HepG2 (cell line): ENCODE measurements at regions not wholly inside any gene's neighbourhood (a gene's known extent, or its start where the extent isn't known, plus 50 kb on each side); places are given as distances from the start of the nearest gene placed in this dataset.

Source experiments
- ATAC-seq: fragments of 200-7000 bp; cut with Tn5 transposase; 3 replicates; pipeline ENCODE4 v1.9.1; 2020; ENCODE audit warnings: mild to moderate bottlenecking, moderate library complexity
- BruUV-seq: library from RNA; stranded (reverse); fragments of 400-500 nt; replicated peaks from 2 replicates; lab custom pipeline; 2021; lab: Mats Ljungman, UMichigan
- CTCF ChIA-PET: fragments of 300-600 bp; formaldehyde crosslinking; extraction: SDS; loops from one replicate; lab custom pipeline; 2021; ENCODE audit warnings: low total read pairs, inconsistent platforms, low intra/inter-chr PET ratio; lab: Yijun Ruan, JAX
- POLR2A ChIA-PET: fragments of 350-600 bp; sonication (Branson Sonifier 250); formaldehyde crosslinking; loops from one replicate; lab custom pipeline; 2020; ENCODE audit warnings: antibody characterized with exemption, inconsistent platforms; lab: Yijun Ruan, JAX
- DNase-seq: peaks from one replicate; pipeline ENCODE4 v3.0.0-alpha.2; 2015; ENCODE audit warnings: low spot score
- FAIRE-seq: peaks from 3 replicates; lab custom pipeline; 2011; peaks lifted over from hg19 to GRCh38; lab: Jason Lieb, UNC
- H2AFZ ChIP-seq: one replicate; pipeline ENCODE4 v1.6.1; 2011; ENCODE audit warnings: low read length, inconsistent platforms
- H3K27ac ChIP-seq: fragments of 300-600 bp; 3 replicates; pipeline ENCODE4 v1.8.0; 2011; ENCODE audit warnings: mixed run types, mild to moderate bottlenecking, mixed read lengths, low read length, inconsistent platforms; ENCODE audit not compliant: insufficient read depth; ENCODE audit errors: extremely low read length
- H3K27me3 ChIP-seq, 2 experiments: fragments of 200-600 bp in 1 of 2; 2 replicates in 1 of 2; 3 replicates in 1 of 2; pipeline versions ENCODE4 v1.6.0 to v1.8.0; 2011; ENCODE audit warnings: low read length in 2 of 2, mild to moderate bottlenecking in 2 of 2, moderate library complexity in 2 of 2, inconsistent platforms in 1 of 2; ENCODE audit not compliant: insufficient read depth in 2 of 2, control insufficient read depth in 1 of 2
- H3K36me3 ChIP-seq, 2 experiments: fragments of 200-600 bp in 1 of 2; replicated peaks in 1 of 2; 2 replicates in 1 of 2; 3 replicates in 1 of 2; pipeline versions ENCODE4 v1.5.1 to v1.8.0; 2011; ENCODE audit warnings: low read length in 2 of 2, inconsistent platforms in 1 of 2; ENCODE audit not compliant: insufficient read depth in 2 of 2, control insufficient read depth in 1 of 2
- H3K4me1 ChIP-seq: 2 replicates; pipeline ENCODE4 v1.5.1; 2012; ENCODE audit warnings: low read length, inconsistent platforms; ENCODE audit not compliant: insufficient read depth
- H3K4me2 ChIP-seq: 2 replicates; pipeline ENCODE4 v1.6.0; 2011; ENCODE audit warnings: low read depth, low read length, inconsistent platforms
- H3K4me3 ChIP-seq, 3 experiments: fragments of 200-600 bp in 1 of 3; sonication (generic), shearing (Covaris generic) in 1 of 3; replicated peaks in 1 of 3; 2 replicates each; pipeline ENCODE4 v1.5.1; 2011 to 2016; ENCODE audit warnings: low read length in 3 of 3, inconsistent platforms in 2 of 3, low read depth in 2 of 3, mild to moderate bottlenecking in 2 of 3, control low read depth in 1 of 3, mixed read lengths in 1 of 3; ENCODE audit not compliant: insufficient read depth in 1 of 3
- H3K79me2 ChIP-seq: one replicate; pipeline ENCODE4 v1.6.1; 2011; ENCODE audit warnings: low read length, inconsistent platforms; ENCODE audit not compliant: insufficient read depth
- H3K9ac ChIP-seq: 2 replicates; pipeline ENCODE4 v1.6.0; 2011; ENCODE audit warnings: mild to moderate bottlenecking, low read depth, low read length, inconsistent platforms; ENCODE audit not compliant: insufficient read depth
- H3K9me3 ChIP-seq: 2 replicates; pipeline ENCODE4 v1.5.1; 2012; ENCODE audit warnings: mild to moderate bottlenecking, low read length
- H4K20me1 ChIP-seq: 2 replicates; pipeline ENCODE4 v1.6.0; 2011; ENCODE audit warnings: inconsistent platforms, mild to moderate bottlenecking, low read length, moderate library complexity; ENCODE audit not compliant: insufficient read depth
- GTF2F1 ChIP-seq: fragments of 150-350 bp; IDR thresholded peaks from 2 replicates; pipeline ENCODE4 v1.6.1; 2014; ENCODE audit warnings: low read length
- IKZF4 ChIP-seq: sonication (generic); formaldehyde crosslinking; IDR thresholded peaks from 2 replicates; pipeline ENCODE4 v1.5.1; 2020; ENCODE audit warnings: borderline replicate concordance, mild to moderate bottlenecking, low read depth, missing genetic modification reagents; ENCODE audit errors: not compliant biosample characterization
- MAFK ChIP-seq, 2 experiments: IDR thresholded peaks in 1 of 2; conservative IDR thresholded peaks in 1 of 2; 2 replicates each; pipeline ENCODE4 v1.6.1; 2011; ENCODE audit warnings: improper control_type of control experiment in 2 of 2, low read length in 2 of 2
- MED8 ChIP-seq: sonication (generic); formaldehyde crosslinking; IDR thresholded peaks from 2 replicates; pipeline ENCODE4 v1.8.1; 2023; ENCODE audit warnings: mild to moderate bottlenecking, missing genetic modification reagents; ENCODE audit not compliant: insufficient replicate concordance
- MLLT10 ChIP-seq: sonication (generic); formaldehyde crosslinking; IDR thresholded peaks from 2 replicates; pipeline ENCODE4 v1.4.0; 2020; ENCODE audit warnings: missing genetic modification reagents
- NFIB ChIP-seq: sonication (generic); formaldehyde crosslinking; IDR thresholded peaks from 2 replicates; pipeline ENCODE4 v1.9.0; 2021; ENCODE audit warnings: missing genetic modification reagents, mild to moderate bottlenecking, borderline replicate concordance
- NFIC ChIP-seq: IDR thresholded peaks from 2 replicates; pipeline ENCODE4 v1.6.1; 2012; ENCODE audit warnings: mild to moderate bottlenecking, low read length, inconsistent platforms
- NFRKB ChIP-seq: fragments of 450-650 bp; IDR thresholded peaks from 2 replicates; pipeline ENCODE4 v1.6.1; 2017
- ZFP41 ChIP-seq: sonication (generic); formaldehyde crosslinking; IDR thresholded peaks from 2 replicates; pipeline ENCODE4 v1.4.0; 2020; ENCODE audit warnings: mild to moderate bottlenecking, missing genetic modification reagents, borderline replicate concordance
- ZNF124 ChIP-seq: sonication (generic); formaldehyde crosslinking; IDR thresholded peaks from 2 replicates; pipeline ENCODE4 v1.4.0; 2020; ENCODE audit warnings: missing genetic modification reagents
- ZNF451 ChIP-seq: sonication (generic); formaldehyde crosslinking; IDR thresholded peaks from 2 replicates; pipeline ENCODE4 v1.5.0; 2020; ENCODE audit warnings: mild to moderate bottlenecking, missing genetic modification reagents
- ZNF660 ChIP-seq: sonication (generic); formaldehyde crosslinking; IDR thresholded peaks from 2 replicates; pipeline ENCODE4 v1.5.1; 2020; ENCODE audit warnings: mild to moderate bottlenecking, low read depth, missing genetic modification reagents, borderline replicate concordance
- ZNF747 ChIP-seq: sonication (generic); formaldehyde crosslinking; IDR thresholded peaks from 2 replicates; pipeline ENCODE4 v1.8.1; 2023; ENCODE audit warnings: missing genetic modification reagents, mild to moderate bottlenecking, borderline replicate concordance
- WGBS: methylation state at CpG from one replicate; pipeline ENCODE4 v1.1.6; 2017; ENCODE audit warnings: low lambda C conversion rate; 5-methylcytosine and 5-hydroxymethylcytosine counted together
- in situ Hi-C: cut with HindIII; loops from 2 replicates; pipeline ENCODE4 v1.10.0; 2017; ENCODE audit warnings: low pct_unique_long_range_greater_than_20kb; ENCODE audit not compliant: extremely low pct_ligation_motif_present
- intact Hi-C: fragments of 100-400 bp; cut with micrococcal nuclease; formaldehyde crosslinking; loops from one replicate; pipeline ENCODE4 v1.10.0; 2022; ENCODE audit not compliant: unreplicated experiment
- TF ChIP-seq, protein P1 (sequence below): sonication (generic); formaldehyde crosslinking; IDR thresholded peaks from 2 replicates; pipeline ENCODE4 v1.4.0; 2020; ENCODE audit warnings: missing genetic modification reagents, borderline replicate concordance
- TF ChIP-seq, protein P2 (sequence below): sonication (generic); formaldehyde crosslinking; IDR thresholded peaks from 2 replicates; pipeline ENCODE4 v1.5.0; 2020; ENCODE audit warnings: mild to moderate bottlenecking, missing genetic modification reagents
- TF ChIP-seq, protein P3 (sequence below): sonication (generic); formaldehyde crosslinking; IDR thresholded peaks from 2 replicates; pipeline ENCODE4 v1.8.1; 2022; ENCODE audit warnings: mild to moderate bottlenecking, missing genetic modification reagents
- TF ChIP-seq, protein P4 (sequence below): sonication (generic); formaldehyde crosslinking; IDR thresholded peaks from 2 replicates; pipeline ENCODE4 v1.9.0; 2021; ENCODE audit warnings: missing genetic modification reagents, mild to moderate bottlenecking, borderline replicate concordance

DNA sequence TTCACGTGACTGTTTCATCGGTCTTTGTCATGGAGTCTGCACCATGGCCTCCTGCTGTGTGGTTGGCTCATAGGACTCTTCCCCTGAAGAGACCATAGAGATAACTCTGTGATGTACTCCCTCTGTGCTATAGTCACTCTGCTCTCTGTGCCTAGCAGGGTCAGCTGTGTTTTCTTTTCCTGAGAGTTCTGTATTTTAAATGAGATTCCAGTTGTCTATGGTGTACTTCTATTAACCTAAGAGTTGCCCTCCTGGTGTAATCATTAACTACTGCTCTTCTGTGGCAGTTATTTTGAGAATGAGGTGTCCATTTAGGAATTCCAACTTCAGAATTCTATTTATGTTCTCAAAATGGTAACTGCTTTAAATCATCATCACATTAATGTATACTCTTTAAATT is 114.5 kb upstream of the ARPP21 start (continued):
- TF ChIP-seq GTF2F1 (no peak), IKZF4 (CRISPR knock-in tag) (no peak), NFIC (no peak), ZNF451 (CRISPR knock-in tag) (no peak), ZNF124 (CRISPR knock-in tag) (no peak)
- TF ChIP-seq, protein P1, sequence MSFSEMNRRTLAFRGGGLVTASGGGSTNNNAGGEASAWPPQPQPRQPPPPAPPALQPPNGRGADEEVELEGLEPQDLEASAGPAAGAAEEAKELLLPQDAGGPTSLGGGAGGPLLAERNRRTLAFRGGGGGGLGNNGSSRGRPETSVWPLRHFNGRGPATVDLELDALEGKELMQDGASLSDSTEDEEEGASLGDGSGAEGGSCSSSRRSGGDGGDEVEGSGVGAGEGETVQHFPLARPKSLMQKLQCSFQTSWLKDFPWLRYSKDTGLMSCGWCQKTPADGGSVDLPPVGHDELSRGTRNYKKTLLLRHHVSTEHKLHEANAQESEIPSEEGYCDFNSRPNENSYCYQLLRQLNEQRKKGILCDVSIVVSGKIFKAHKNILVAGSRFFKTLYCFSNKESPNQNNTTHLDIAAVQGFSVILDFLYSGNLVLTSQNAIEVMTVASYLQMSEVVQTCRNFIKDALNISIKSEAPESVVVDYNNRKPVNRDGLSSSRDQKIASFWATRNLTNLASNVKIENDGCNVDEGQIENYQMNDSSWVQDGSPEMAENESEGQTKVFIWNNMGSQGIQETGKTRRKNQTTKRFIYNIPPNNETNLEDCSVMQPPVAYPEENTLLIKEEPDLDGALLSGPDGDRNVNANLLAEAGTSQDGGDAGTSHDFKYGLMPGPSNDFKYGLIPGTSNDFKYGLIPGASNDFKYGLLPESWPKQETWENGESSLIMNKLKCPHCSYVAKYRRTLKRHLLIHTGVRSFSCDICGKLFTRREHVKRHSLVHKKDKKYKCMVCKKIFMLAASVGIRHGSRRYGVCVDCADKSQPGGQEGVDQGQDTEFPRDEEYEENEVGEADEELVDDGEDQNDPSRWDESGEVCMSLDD (CRISPR knock-in tag), result no peak
- TF ChIP-seq, protein P2, sequence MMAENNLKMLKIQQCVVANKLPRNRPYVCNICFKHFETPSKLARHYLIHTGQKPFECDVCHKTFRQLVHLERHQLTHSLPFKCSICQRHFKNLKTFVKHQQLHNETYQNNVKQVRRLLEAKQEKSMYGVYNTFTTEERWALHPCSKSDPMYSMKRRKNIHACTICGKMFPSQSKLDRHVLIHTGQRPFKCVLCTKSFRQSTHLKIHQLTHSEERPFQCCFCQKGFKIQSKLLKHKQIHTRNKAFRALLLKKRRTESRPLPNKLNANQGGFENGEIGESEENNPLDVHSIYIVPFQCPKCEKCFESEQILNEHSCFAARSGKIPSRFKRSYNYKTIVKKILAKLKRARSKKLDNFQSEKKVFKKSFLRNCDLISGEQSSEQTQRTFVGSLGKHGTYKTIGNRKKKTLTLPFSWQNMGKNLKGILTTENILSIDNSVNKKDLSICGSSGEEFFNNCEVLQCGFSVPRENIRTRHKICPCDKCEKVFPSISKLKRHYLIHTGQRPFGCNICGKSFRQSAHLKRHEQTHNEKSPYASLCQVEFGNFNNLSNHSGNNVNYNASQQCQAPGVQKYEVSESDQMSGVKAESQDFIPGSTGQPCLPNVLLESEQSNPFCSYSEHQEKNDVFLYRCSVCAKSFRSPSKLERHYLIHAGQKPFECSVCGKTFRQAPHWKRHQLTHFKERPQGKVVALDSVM (CRISPR knock-in tag), result no peak

DNA sequence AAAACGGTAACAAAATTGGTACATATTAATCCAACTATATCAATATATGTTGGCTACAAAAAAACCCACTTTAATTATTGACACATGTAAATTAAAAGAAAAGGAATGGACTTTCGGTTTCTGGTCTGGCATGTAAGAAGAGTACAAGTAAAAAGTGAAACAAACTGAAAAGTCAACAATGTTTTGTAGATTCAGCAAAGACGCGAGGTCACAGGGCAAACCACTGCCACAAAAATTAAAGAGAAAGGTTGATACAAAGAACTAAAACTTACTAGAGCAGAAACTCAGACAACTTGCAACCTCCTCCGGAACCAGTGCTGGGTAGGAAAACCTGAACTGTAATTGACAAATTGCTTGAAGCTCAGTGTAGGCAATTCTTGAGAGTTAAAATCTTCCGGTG is 110.6 kb upstream of the ARPP21 start:
- no peak overlapping the region for H3K9ac ChIP-seq
- H3K9me3 ChIP-seq, result no peaks in the 10 kb centered on the region
- no peak overlapping the region for H2AFZ ChIP-seq
- CTCF ChIA-PET, result no interaction called here
- H4K20me1 ChIP-seq, result no peaks in the 10 kb centered on the region
- peak; percentile 35 for DNase-seq
- H3K79me2 ChIP-seq, result no peaks in the 10 kb centered on the region
- in situ Hi-C loops, result no loop called here
- intact Hi-C loops, result no loop called here
- H3K27me3 ChIP-seq, result no peaks in the 10 kb centered on the region; a peak in 1 of 5 replicates
- peak overlapping the region; percentile 53 for H3K4me2 ChIP-seq
- no peak overlapping the region for H3K27ac ChIP-seq
- FAIRE-seq, result no peak
- POLR2A ChIA-PET, result no interaction called here
- peak; percentile 62 for ATAC-seq
- peaks cover 23% of the 10 kb centered on the region for H3K4me1 ChIP-seq
- no peaks in the 10 kb centered on the region for H3K36me3 ChIP-seq
- BruUV-seq, result no TSS peak
- peak overlapping the region in 1 of 3 experiments; percentile 9; a peak in 1 of 6 replicates for H3K4me3 ChIP-seq
- WGBS, result 2% methylated on average over 6 of the region's 6 CpGs
- TF ChIP-seq NFIB (CRISPR knock-in tag), result no peak
- no peak for TF ChIP-seq MLLT10 (CRISPR knock-in tag)
- TF ChIP-seq, protein P3, sequence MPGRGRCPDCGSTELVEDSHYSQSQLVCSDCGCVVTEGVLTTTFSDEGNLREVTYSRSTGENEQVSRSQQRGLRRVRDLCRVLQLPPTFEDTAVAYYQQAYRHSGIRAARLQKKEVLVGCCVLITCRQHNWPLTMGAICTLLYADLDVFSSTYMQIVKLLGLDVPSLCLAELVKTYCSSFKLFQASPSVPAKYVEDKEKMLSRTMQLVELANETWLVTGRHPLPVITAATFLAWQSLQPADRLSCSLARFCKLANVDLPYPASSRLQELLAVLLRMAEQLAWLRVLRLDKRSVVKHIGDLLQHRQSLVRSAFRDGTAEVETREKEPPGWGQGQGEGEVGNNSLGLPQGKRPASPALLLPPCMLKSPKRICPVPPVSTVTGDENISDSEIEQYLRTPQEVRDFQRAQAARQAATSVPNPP (CRISPR knock-in tag), result no peak
- peak in 1 of 2 experiments; percentile 42; a peak in 2 of 4 replicates for TF ChIP-seq MAFK (conservative IDR thresholded peaks at IDR 0.05 in 1 of 2, IDR thresholded peaks at IDR 0.05 in 1 of 2; ENCODE audit: low read length in 2 of 2)
- TF ChIP-seq ZNF747 (CRISPR knock-in tag), result no peak
- TF ChIP-seq, protein P4, sequence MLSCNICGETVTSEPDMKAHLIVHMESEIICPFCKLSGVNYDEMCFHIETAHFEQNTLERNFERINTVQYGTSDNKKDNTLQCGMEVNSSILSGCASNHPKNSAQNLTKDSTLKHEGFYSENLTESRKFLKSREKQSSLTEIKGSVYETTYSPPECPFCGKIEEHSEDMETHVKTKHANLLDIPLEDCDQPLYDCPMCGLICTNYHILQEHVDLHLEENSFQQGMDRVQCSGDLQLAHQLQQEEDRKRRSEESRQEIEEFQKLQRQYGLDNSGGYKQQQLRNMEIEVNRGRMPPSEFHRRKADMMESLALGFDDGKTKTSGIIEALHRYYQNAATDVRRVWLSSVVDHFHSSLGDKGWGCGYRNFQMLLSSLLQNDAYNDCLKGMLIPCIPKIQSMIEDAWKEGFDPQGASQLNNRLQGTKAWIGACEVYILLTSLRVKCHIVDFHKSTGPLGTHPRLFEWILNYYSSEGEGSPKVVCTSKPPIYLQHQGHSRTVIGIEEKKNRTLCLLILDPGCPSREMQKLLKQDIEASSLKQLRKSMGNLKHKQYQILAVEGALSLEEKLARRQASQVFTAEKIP (CRISPR knock-in tag), result no peak
- no peak for TF ChIP-seq ZNF660 (CRISPR knock-in tag)
- no peak for TF ChIP-seq MED8
- TF ChIP-seq NFRKB, result no peak
- TF ChIP-seq ZFP41 (CRISPR knock-in tag), result no peak
